WTC11 (cell line): ENCODE measurements at regions not wholly inside any gene's neighbourhood (a gene's known extent, or its start where the extent isn't known, plus 50 kb on each side); places are given as distances from the start of the nearest gene placed in this dataset.

Experiments used
- ATAC-seq: fragments of 200-7000 bp; cut with Tn5 transposase; 2 replicates; pipeline ENCODE4 v1.10.0; 2021; ENCODE audit warnings: mild to moderate bottlenecking, moderate library complexity
- CTCF ChIA-PET: fragments of 300-600 bp; sonication (Branson Sonifier 250); formaldehyde crosslinking; loops from one replicate; lab custom pipeline; 2021; ENCODE audit warnings: antibody characterized with exemption; lab: Charles Lee
- POLR2A ChIA-PET: fragments of 350-600 bp; sonication (Branson Sonifier 250); formaldehyde crosslinking; loops from one replicate; lab custom pipeline; 2021; ENCODE audit warnings: antibody characterized with exemption; lab: Charles Lee
- DNase-seq: peaks from one replicate; pipeline ENCODE4 v3.0.0; 2021; ENCODE audit warnings: low spot score
- H3K27ac Mint-ChIP-seq: 2 replicates; pipeline ENCODE4 v1.8.0; 2021; ENCODE audit warnings: mixed read lengths
- H3K27me3 Mint-ChIP-seq: 2 replicates; pipeline ENCODE4 v1.8.0; 2021; ENCODE audit warnings: low read depth, mild to moderate bottlenecking, moderate library complexity, mixed read lengths
- H3K36me3 Mint-ChIP-seq: 2 replicates; pipeline ENCODE4 v1.8.0; 2021; ENCODE audit warnings: mixed read lengths
- H3K4me1 Mint-ChIP-seq: 2 replicates; pipeline ENCODE4 v1.8.0; 2022; ENCODE audit warnings: mixed read lengths
- H3K4me3 Mint-ChIP-seq: 2 replicates; pipeline ENCODE4 v1.8.0; 2021; ENCODE audit warnings: mild to moderate bottlenecking, moderate library complexity, mixed read lengths
- H3K9me3 Mint-ChIP-seq: 2 replicates; pipeline ENCODE4 v1.8.0; 2021; ENCODE audit warnings: mixed read lengths
- CREB1 ChIP-seq: sonication (generic); formaldehyde crosslinking; IDR thresholded peaks from 2 replicates; pipeline ENCODE4 v1.8.0; 2023; ENCODE audit warnings: mild to moderate bottlenecking, missing genetic modification reagents
- CREM ChIP-seq: sonication (generic); formaldehyde crosslinking; IDR thresholded peaks from 2 replicates; pipeline ENCODE4 v1.8.1; 2022; ENCODE audit warnings: mild to moderate bottlenecking, missing genetic modification reagents, moderate library complexity
- EMX1 ChIP-seq: fragments of 250-450 bp; sonication (Bioruptor Pico); IDR thresholded peaks from 2 replicates; pipeline ENCODE4 v1.8.0; 2021; ENCODE audit warnings: mild to moderate bottlenecking
- FOXJ3 ChIP-seq: sonication (generic); formaldehyde crosslinking; IDR thresholded peaks from 2 replicates; pipeline ENCODE4 v1.9.0; 2021; ENCODE audit warnings: missing genetic modification reagents, mild to moderate bottlenecking, borderline replicate concordance
- MLX ChIP-seq: sonication (generic); formaldehyde crosslinking; IDR thresholded peaks from 2 replicates; pipeline ENCODE4 v1.8.1; 2023; ENCODE audit warnings: mild to moderate bottlenecking, missing genetic modification reagents, moderate library complexity
- NFE2L1 ChIP-seq: sonication (generic); formaldehyde crosslinking; IDR thresholded peaks from 2 replicates; pipeline ENCODE4 v1.8.1; 2023; ENCODE audit warnings: missing genetic modification reagents
- SOX15 ChIP-seq: fragments of 250-450 bp; sonication (Bioruptor Pico); IDR thresholded peaks from 2 replicates; pipeline ENCODE4 v1.9.0; 2021; ENCODE audit warnings: mild to moderate bottlenecking
- TEAD1 ChIP-seq: sonication (generic); formaldehyde crosslinking; IDR thresholded peaks from 2 replicates; pipeline ENCODE4 v1.8.0; 2022; ENCODE audit warnings: mild to moderate bottlenecking, missing genetic modification reagents
- ZNF263 ChIP-seq: sonication (generic); formaldehyde crosslinking; IDR thresholded peaks from 2 replicates; pipeline ENCODE4 v1.8.1; 2022; ENCODE audit warnings: low read depth, mild to moderate bottlenecking, moderate library complexity, missing genetic modification reagents
- ZNF423 ChIP-seq: fragments of 250-450 bp; sonication (Bioruptor Pico); IDR thresholded peaks from 2 replicates; pipeline ENCODE4 v2.1.2; 2022; ENCODE audit warnings: mild to moderate bottlenecking, moderate library complexity
- TF ChIP-seq, protein P1 (sequence below): sonication (generic); formaldehyde crosslinking; IDR thresholded peaks from 2 replicates; pipeline ENCODE4 v1.8.0; 2022; ENCODE audit warnings: mild to moderate bottlenecking, missing genetic modification reagents
- TF ChIP-seq, protein P2 (sequence below): fragments of 250-450 bp; sonication (Bioruptor Pico); IDR thresholded peaks from 2 replicates; pipeline ENCODE4 v1.9.0; 2021; ENCODE audit warnings: moderate library complexity, mild to moderate bottlenecking, inconsistent platforms, borderline replicate concordance
- TF ChIP-seq, protein P3 (sequence below): sonication (generic); formaldehyde crosslinking; IDR thresholded peaks from 2 replicates; pipeline ENCODE4 v1.8.1; 2023; ENCODE audit warnings: mild to moderate bottlenecking, missing genetic modification reagents
- TF ChIP-seq, protein P4 (sequence below): sonication (generic); formaldehyde crosslinking; IDR thresholded peaks from 2 replicates; pipeline ENCODE4 v1.8.0; 2023; ENCODE audit warnings: missing genetic modification reagents, mild to moderate bottlenecking, borderline replicate concordance

GRCh38 chr14:65170318-65170717, 68.0 kb upstream of the MAX start:
- ChIA-PET POLR2A (no interaction called here), CTCF (interaction anchor here (0.6 to 1.3 kb wide), 7 partner anchors 42 to 791 kb away, joined by 3 to 6 read pairs (median 3); partner anchors contain the start of gene FUT8)
- Mint-ChIP-seq H3K9me3 (no peaks in the 10 kb centered on the region), H3K27ac (no peak overlapping the region), H3K36me3 (no peaks in the 10 kb centered on the region), H3K4me3 (no peak overlapping the region), H3K4me1 (peaks cover 28% of the 10 kb centered on the region), H3K27me3 (no peaks in the 10 kb centered on the region; the same call in 1 of the 2 replicates)
- TF ChIP-seq CREB1 (CRISPR knock-in tag) (no peak), SOX15 (CRISPR knock-in tag) (no peak), ZNF423 (CRISPR knock-in tag) (no peak), MLX (CRISPR knock-in tag) (no peak), EMX1 (no peak)
- TF ChIP-seq, protein P1, sequence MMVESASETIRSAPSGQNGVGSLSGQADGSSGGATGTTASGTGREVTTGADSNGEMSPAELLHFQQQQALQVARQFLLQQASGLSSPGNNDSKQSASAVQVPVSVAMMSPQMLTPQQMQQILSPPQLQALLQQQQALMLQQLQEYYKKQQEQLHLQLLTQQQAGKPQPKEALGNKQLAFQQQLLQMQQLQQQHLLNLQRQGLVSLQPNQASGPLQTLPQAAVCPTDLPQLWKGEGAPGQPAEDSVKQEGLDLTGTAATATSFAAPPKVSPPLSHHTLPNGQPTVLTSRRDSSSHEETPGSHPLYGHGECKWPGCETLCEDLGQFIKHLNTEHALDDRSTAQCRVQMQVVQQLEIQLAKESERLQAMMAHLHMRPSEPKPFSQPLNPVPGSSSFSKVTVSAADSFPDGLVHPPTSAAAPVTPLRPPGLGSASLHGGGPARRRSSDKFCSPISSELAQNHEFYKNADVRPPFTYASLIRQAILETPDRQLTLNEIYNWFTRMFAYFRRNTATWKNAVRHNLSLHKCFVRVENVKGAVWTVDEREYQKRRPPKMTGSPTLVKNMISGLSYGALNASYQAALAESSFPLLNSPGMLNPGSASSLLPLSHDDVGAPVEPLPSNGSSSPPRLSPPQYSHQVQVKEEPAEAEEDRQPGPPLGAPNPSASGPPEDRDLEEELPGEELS (CRISPR knock-in tag), result no peak
- TF ChIP-seq, protein P2, sequence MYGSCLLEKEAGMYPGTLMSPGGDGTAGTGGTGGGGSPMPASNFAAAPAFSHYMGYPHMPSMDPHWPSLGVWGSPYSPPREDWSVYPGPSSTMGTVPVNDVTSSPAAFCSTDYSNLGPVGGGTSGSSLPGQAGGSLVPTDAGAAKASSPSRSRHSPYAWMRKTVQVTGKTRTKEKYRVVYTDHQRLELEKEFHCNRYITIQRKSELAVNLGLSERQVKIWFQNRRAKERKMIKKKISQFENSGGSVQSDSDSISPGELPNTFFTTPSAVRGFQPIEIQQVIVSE (CRISPR knock-in tag), result no peak
- no peak for ATAC-seq
- DNase-seq, result no peak

- Mint-ChIP-seq H3K27me3 (no peaks in the 10 kb centered on the region; the same call in 1 of the 2 replicates), H3K4me3 (no peak overlapping the region), H3K27ac (no peak overlapping the region), H3K4me1 (peaks cover 28% of the 10 kb centered on the region)
- DNase-seq (peak; percentile 65), ATAC-seq (peak; percentile 81)
- POLR2A ChIA-PET, result no interaction called here
- TF ChIP-seq TEAD1 (CRISPR knock-in tag) (peak; percentile 40; the same call in 1 of the 2 replicates), ZNF263 (no peak)
- TF ChIP-seq, all 79 proteins: peak for 1
- Mint-ChIP-seq H3K9me3 (no peaks in the 10 kb centered on the region), H3K36me3 (no peaks in the 10 kb centered on the region)
- CTCF ChIA-PET, result interaction anchor here (0.6 to 1.3 kb wide), 6 partner anchors 42 to 790 kb away, joined by 3 to 6 read pairs (median 4); partner anchors contain the start of gene FUT8
Observed at GRCh38 chr14:65170768-65171507, 68.6 kb upstream of the MAX start.

GRCh38 chr14:65173973-65174693, 71.8 kb upstream of the MAX start:
- no peaks in the 10 kb centered on the region for H3K27me3 Mint-ChIP-seq
- no peaks in the 10 kb centered on the region for H3K36me3 Mint-ChIP-seq
- peaks cover 43% of the 10 kb centered on the region for H3K4me1 Mint-ChIP-seq
- CTCF ChIA-PET, result interaction anchor here (0.6 to 1.2 kb wide), 2 partner anchors 10 to 13 kb away, joined by 3 to 5 read pairs; no protein-coding TSS in a partner anchor
- peak overlapping the region; percentile 15 for H3K27ac Mint-ChIP-seq
- TF ChIP-seq FOXJ3 (CRISPR knock-in tag), result no peak
- 0 out of 2 replicates have a peak, but pooled peaks have one; percentile 29 for TF ChIP-seq TEAD1 (CRISPR knock-in tag)
- TF ChIP-seq SOX15 (CRISPR knock-in tag), result no peak
- 0 out of 2 replicates have a peak, but pooled peaks have one; percentile 21 for TF ChIP-seq NFE2L1 (CRISPR knock-in tag)
- TF ChIP-seq, protein P3, sequence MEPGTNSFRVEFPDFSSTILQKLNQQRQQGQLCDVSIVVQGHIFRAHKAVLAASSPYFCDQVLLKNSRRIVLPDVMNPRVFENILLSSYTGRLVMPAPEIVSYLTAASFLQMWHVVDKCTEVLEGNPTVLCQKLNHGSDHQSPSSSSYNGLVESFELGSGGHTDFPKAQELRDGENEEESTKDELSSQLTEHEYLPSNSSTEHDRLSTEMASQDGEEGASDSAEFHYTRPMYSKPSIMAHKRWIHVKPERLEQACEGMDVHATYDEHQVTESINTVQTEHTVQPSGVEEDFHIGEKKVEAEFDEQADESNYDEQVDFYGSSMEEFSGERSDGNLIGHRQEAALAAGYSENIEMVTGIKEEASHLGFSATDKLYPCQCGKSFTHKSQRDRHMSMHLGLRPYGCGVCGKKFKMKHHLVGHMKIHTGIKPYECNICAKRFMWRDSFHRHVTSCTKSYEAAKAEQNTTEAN (CRISPR knock-in tag), result peak; percentile 81
- TF ChIP-seq, protein P4, sequence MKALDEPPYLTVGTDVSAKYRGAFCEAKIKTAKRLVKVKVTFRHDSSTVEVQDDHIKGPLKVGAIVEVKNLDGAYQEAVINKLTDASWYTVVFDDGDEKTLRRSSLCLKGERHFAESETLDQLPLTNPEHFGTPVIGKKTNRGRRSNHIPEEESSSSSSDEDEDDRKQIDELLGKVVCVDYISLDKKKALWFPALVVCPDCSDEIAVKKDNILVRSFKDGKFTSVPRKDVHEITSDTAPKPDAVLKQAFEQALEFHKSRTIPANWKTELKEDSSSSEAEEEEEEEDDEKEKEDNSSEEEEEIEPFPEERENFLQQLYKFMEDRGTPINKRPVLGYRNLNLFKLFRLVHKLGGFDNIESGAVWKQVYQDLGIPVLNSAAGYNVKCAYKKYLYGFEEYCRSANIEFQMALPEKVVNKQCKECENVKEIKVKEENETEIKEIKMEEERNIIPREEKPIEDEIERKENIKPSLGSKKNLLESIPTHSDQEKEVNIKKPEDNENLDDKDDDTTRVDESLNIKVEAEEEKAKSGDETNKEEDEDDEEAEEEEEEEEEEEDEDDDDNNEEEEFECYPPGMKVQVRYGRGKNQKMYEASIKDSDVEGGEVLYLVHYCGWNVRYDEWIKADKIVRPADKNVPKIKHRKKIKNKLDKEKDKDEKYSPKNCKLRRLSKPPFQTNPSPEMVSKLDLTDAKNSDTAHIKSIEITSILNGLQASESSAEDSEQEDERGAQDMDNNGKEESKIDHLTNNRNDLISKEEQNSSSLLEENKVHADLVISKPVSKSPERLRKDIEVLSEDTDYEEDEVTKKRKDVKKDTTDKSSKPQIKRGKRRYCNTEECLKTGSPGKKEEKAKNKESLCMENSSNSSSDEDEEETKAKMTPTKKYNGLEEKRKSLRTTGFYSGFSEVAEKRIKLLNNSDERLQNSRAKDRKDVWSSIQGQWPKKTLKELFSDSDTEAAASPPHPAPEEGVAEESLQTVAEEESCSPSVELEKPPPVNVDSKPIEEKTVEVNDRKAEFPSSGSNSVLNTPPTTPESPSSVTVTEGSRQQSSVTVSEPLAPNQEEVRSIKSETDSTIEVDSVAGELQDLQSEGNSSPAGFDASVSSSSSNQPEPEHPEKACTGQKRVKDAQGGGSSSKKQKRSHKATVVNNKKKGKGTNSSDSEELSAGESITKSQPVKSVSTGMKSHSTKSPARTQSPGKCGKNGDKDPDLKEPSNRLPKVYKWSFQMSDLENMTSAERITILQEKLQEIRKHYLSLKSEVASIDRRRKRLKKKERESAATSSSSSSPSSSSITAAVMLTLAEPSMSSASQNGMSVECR (CRISPR knock-in tag), result peak; percentile 77; the same call in 1 of the 2 replicates
- no peak for TF ChIP-seq ZNF263
- TF ChIP-seq CREM, result no peak
- TF ChIP-seq, all 79 proteins: peak for 4
- Mint-ChIP-seq H3K4me3 (peak overlapping the region; percentile 21), H3K9me3 (no peaks in the 10 kb centered on the region)
- ATAC-seq, result peak; percentile 89
- POLR2A ChIA-PET, result no interaction called here
- peak; percentile 68 for DNase-seq
